Transverse colon (tissue), 3 donors: ENCODE measurements at regions not wholly inside any gene's neighbourhood (a gene's known extent, or its start where the extent isn't known, plus 50 kb on each side); places are given as distances from the start of the nearest gene placed in this dataset.

Experiments used
- EP300 ChIP-seq: sonication (generic); formaldehyde crosslinking; IDR thresholded peaks from one replicate; pipeline ENCODE4 v1.6.1; 2017; ENCODE audit warnings: antibody characterized with exemption, low read depth
- POLR2A ChIP-seq: fragments of 450-650 bp; IDR thresholded peaks from one replicate; pipeline ENCODE4 v1.6.1; 2016; ENCODE audit warnings: antibody characterized with exemption, mild to moderate bottlenecking, moderate library complexity
- TF ChIP-seq, protein P1 (sequence below), 5 experiments: fragments of 200-600 bp in 3 of 5; fragments of 450-650 bp in 2 of 5; sonication (generic) in 3 of 5; IDR thresholded peaks; 1 replicate in 2 of 5; 2 replicates in 3 of 5; pipeline ENCODE4 v1.5.1; 2016 to 2017; ENCODE audit warnings: antibody characterized with exemption in 5 of 5, inconsistent platforms in 3 of 5, mild to moderate bottlenecking in 2 of 5, moderate library complexity in 1 of 5

DNA sequence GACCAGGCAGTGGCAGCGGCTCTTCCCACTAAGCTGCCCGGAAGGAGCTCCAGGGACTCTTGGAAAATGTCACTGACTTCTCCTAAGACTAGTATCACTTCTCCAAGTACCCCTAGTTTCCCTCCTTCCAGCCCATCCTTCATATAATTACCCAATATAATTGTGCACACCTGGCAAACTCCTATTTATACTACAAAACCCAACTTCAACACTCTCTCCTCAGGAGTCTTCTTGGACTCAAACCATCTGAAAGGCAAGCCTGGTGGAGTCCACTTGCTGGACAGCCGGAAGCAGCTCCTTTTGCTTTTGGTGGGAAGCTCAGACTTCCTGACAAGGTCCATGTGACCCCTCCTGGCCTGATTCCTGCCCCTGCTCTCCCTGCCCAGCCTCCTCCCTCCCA, 955.9 kb downstream of the TBC1D22A start:
- TF ChIP-seq, protein P1, sequence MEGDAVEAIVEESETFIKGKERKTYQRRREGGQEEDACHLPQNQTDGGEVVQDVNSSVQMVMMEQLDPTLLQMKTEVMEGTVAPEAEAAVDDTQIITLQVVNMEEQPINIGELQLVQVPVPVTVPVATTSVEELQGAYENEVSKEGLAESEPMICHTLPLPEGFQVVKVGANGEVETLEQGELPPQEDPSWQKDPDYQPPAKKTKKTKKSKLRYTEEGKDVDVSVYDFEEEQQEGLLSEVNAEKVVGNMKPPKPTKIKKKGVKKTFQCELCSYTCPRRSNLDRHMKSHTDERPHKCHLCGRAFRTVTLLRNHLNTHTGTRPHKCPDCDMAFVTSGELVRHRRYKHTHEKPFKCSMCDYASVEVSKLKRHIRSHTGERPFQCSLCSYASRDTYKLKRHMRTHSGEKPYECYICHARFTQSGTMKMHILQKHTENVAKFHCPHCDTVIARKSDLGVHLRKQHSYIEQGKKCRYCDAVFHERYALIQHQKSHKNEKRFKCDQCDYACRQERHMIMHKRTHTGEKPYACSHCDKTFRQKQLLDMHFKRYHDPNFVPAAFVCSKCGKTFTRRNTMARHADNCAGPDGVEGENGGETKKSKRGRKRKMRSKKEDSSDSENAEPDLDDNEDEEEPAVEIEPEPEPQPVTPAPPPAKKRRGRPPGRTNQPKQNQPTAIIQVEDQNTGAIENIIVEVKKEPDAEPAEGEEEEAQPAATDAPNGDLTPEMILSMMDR (IDR thresholded peaks at IDR 0.05) = no peak
- TF ChIP-seq EP300 = no peak
- no peak for TF ChIP-seq POLR2A
